Activated CD8-positive, alpha-beta T cell treated with anti-CD3 and anti-CD28 coated beads for 36 hours (primary cell): ENCODE measurements at regions not wholly inside any gene's neighbourhood (a gene's known extent, or its start where the extent isn't known, plus 50 kb on each side); places are given as distances from the start of the nearest gene placed in this dataset.

Experiments used
- ATAC-seq: fragments of 200-7000 bp; cut with Tn5 transposase; one replicate; pipeline ENCODE4 v1.10.0; 2021; ENCODE audit warnings: mild to moderate bottlenecking, moderate library complexity
- CTCF ChIA-PET: fragments of 350-600 bp; sonication (Branson Sonifier 250); formaldehyde crosslinking; loops from one replicate; lab custom pipeline; 2021; ENCODE audit warnings: antibody characterized with exemption; lab: Charles Lee
- POLR2A ChIA-PET: fragments of 350-600 bp; sonication (Branson Sonifier 250); formaldehyde crosslinking; loops from one replicate; lab custom pipeline; 2021; ENCODE audit warnings: antibody characterized with exemption; lab: Charles Lee
- DNase-seq: peaks from one replicate; pipeline ENCODE4 v3.0.0-alpha.2; 2020
- H3K27ac Mint-ChIP-seq: one replicate; pipeline ENCODE4 v1.8.0; 2021; ENCODE audit warnings: mild to moderate bottlenecking, mixed read lengths
- H3K27me3 Mint-ChIP-seq: one replicate; pipeline ENCODE4 v1.8.0; 2021; ENCODE audit warnings: mixed read lengths
- H3K36me3 Mint-ChIP-seq: one replicate; pipeline ENCODE4 v1.8.0; 2021; ENCODE audit warnings: low read depth, mixed read lengths
- H3K4me1 Mint-ChIP-seq: one replicate; pipeline ENCODE4 v1.8.0; 2021; ENCODE audit warnings: low read depth, mixed read lengths
- H3K4me3 Mint-ChIP-seq: one replicate; pipeline ENCODE4 v1.8.0; 2021; ENCODE audit warnings: mild to moderate bottlenecking, moderate library complexity, mixed read lengths
- H3K9me3 Mint-ChIP-seq: one replicate; pipeline ENCODE4 v1.8.0; 2021; ENCODE audit warnings: mixed read lengths
- CTCF ChIP-seq: fragments of 200-600 bp; IDR thresholded peaks from one replicate; pipeline ENCODE4 v1.8.0; 2022; ENCODE audit warnings: antibody characterized with exemption, mild to moderate bottlenecking
- intact Hi-C: fragments of 100-400 bp; cut with micrococcal nuclease; formaldehyde crosslinking; loops from one replicate; pipeline ENCODE4 v1.10.0; 2022

GRCh38 chr2:149653831-149654445 lies 66.4 kb upstream of the MMADHC start:
- DNase-seq (no peak), ATAC-seq (no peak)
- peaks cover 6% of the 10 kb centered on the region for H3K27me3 Mint-ChIP-seq
- no peaks in the 10 kb centered on the region for H3K36me3 Mint-ChIP-seq
- no peak for TF ChIP-seq CTCF
- CTCF ChIA-PET = no interaction called here
- no peaks in the 10 kb centered on the region for H3K4me1 Mint-ChIP-seq
- intact Hi-C loops = no loop called here
- no peak overlapping the region for H3K4me3 Mint-ChIP-seq
- H3K27ac Mint-ChIP-seq = no peak overlapping the region
- peaks cover 4% of the 10 kb centered on the region for H3K9me3 Mint-ChIP-seq
- POLR2A ChIA-PET = no interaction called here

- Mint-ChIP-seq H3K4me1 (no peaks in the 10 kb centered on the region), H3K4me3 (no peak overlapping the region), H3K36me3 (no peaks in the 10 kb centered on the region), H3K27ac (no peak overlapping the region), H3K9me3 (peaks cover 4% of the 10 kb centered on the region), H3K27me3 (peaks cover 4% of the 10 kb centered on the region)
- DNase-seq = no peak
- no peak for TF ChIP-seq CTCF
- CTCF ChIA-PET = no interaction called here
- intact Hi-C loops = no loop called here
- ATAC-seq = no peak
- POLR2A ChIA-PET = no interaction called here
These were observed 65.4 kb upstream of the MMADHC start for GRCh38 chr2:149652926-149653325.

- no peak overlapping the region for H3K27ac Mint-ChIP-seq
- H3K4me3 Mint-ChIP-seq = no peak overlapping the region
- peaks cover 4% of the 10 kb centered on the region for H3K27me3 Mint-ChIP-seq
- CTCF ChIA-PET = no interaction called here
- DNase-seq (no peak), ATAC-seq (no peak)
- H3K4me1 Mint-ChIP-seq = no peaks in the 10 kb centered on the region
- H3K36me3 Mint-ChIP-seq = no peaks in the 10 kb centered on the region
- TF ChIP-seq CTCF = no peak
- POLR2A ChIA-PET = no interaction called here
- intact Hi-C loops = no loop called here
- peaks cover 4% of the 10 kb centered on the region for H3K9me3 Mint-ChIP-seq
These were observed 65.0 kb upstream of the MMADHC start for GRCh38 chr2:149652526-149652925.

- no peak for ATAC-seq
- ChIA-PET CTCF (no interaction called here), POLR2A (no interaction called here)
- no peaks in the 10 kb centered on the region for H3K36me3 Mint-ChIP-seq
- H3K27me3 Mint-ChIP-seq = peaks cover 5% of the 10 kb centered on the region
- H3K4me3 Mint-ChIP-seq = no peak overlapping the region
- no peak for TF ChIP-seq CTCF
- intact Hi-C loops = no loop called here
- H3K27ac Mint-ChIP-seq = no peak overlapping the region
- H3K4me1 Mint-ChIP-seq = no peaks in the 10 kb centered on the region
- H3K9me3 Mint-ChIP-seq = peaks cover 4% of the 10 kb centered on the region
- DNase-seq = no peak
These were observed 63.7 kb upstream of the MMADHC start for GRCh38 chr2:149651229-149651628.

- Mint-ChIP-seq H3K4me3 (no peak overlapping the region), H3K27me3 (peaks cover 9% of the 10 kb centered on the region), H3K9me3 (no peaks in the 10 kb centered on the region), H3K27ac (no peak overlapping the region), H3K4me1 (no peaks in the 10 kb centered on the region), H3K36me3 (no peaks in the 10 kb centered on the region)
- ChIA-PET CTCF (no interaction called here), POLR2A (interaction anchor here (0.6 kb wide), 1 partner anchor 836 kb away, joined by 3 read pairs; no protein-coding TSS in a partner anchor)
- no peak for ATAC-seq
- DNase-seq = no peak
- intact Hi-C loops = no loop called here
- no peak for TF ChIP-seq CTCF
These were observed 62.4 kb upstream of the MMADHC start for GRCh38 chr2:149650006-149650405.
